Thoracic aorta (tissue), 2 donors: ENCODE measurements at regions not wholly inside any gene's neighbourhood (a gene's known extent, or its start where the extent isn't known, plus 50 kb on each side); places are given as distances from the start of the nearest gene placed in this dataset.
A peak's percentile ranks its signal among the peaks of the same experiment; 100 is the strongest.

ENCODE experiments used
- ATAC-seq: fragments of 150-250 bp; one replicate; pipeline ENCODE4 v1.8.0; 2017; ENCODE audit warnings: low read depth; ENCODE audit not compliant: insufficient number of reproducible peaks, low FRiP score
- DNase-seq: peaks from one replicate; pipeline ENCODE4 v3.0.0-alpha.2; 2020; ENCODE audit warnings: low spot score
- H3K27ac ChIP-seq, 2 donors: fragments of 200-600 bp; sonication (generic); 1 replicate in 1 of 2; 2 replicates in 1 of 2; pipeline ENCODE4 v1.5.1; 2016; ENCODE audit warnings: mild to moderate bottlenecking in 2 of 2, moderate library complexity in 2 of 2
- H3K27me3 ChIP-seq: fragments of 200-600 bp; sonication (generic); replicated peaks from 2 replicates; pipeline ENCODE4 v1.6.0; 2016; ENCODE audit warnings: mild to moderate bottlenecking; ENCODE audit not compliant: insufficient read depth
- H3K36me3 ChIP-seq: fragments of 200-600 bp; sonication (generic); one replicate; pipeline ENCODE4 v1.5.1; 2016
- H3K4me1 ChIP-seq, 2 donors: fragments of 200-600 bp; sonication (generic); 1 replicate in 1 of 2; 2 replicates in 1 of 2; pipeline versions ENCODE4 v1.5.1 to v1.6.0; 2016; ENCODE audit warnings: low read depth in 2 of 2, mild to moderate bottlenecking in 1 of 2; ENCODE audit not compliant: control insufficient read depth in 1 of 2
- H3K4me3 ChIP-seq: fragments of 200-600 bp; sonication (generic); 2 replicates; pipeline ENCODE4 v1.5.1; 2016; ENCODE audit warnings: mild to moderate bottlenecking
- H3K9me3 ChIP-seq: fragments of 200-600 bp; sonication (generic); 2 replicates; pipeline ENCODE4 v1.5.1; 2016
- CTCF ChIP-seq: fragments of 200-600 bp; sonication (generic); IDR thresholded peaks from one replicate; pipeline ENCODE4 v1.5.1; 2019; ENCODE audit warnings: antibody characterized with exemption

- H3K4me3 ChIP-seq: no peak overlapping the region
- H3K27ac ChIP-seq: peak overlapping the region in 1 of 2 donors; percentile 36
- no peak for ATAC-seq
Measured at GRCh38 chr3:177563792-177564191, 366.5 kb upstream of the TBL1XR1 start.

GRCh38 chr3:177565981-177566380 is 368.7 kb upstream of the TBL1XR1 start:
- no peak for DNase-seq
- Histone ChIP-seq H3K4me3 (no peak overlapping the region), H3K9me3 (no peaks in the 10 kb centered on the region), H3K27ac (no peak overlapping the region), H3K36me3 (no peaks in the 10 kb centered on the region), H3K4me1 (peaks cover 0 to 13% of the 10 kb centered on the region in 2 donors), H3K27me3 (no peaks in the 10 kb centered on the region)
- TF ChIP-seq CTCF: no peak
- ATAC-seq: no peak

More at GRCh38 chr3:177563792-177564191, 366.5 kb upstream of the TBL1XR1 start:
- Histone ChIP-seq H3K9me3 (no peaks in the 10 kb centered on the region), H3K27me3 (no peaks in the 10 kb centered on the region), H3K4me1 (peaks cover 0 to 13% of the 10 kb centered on the region in 2 donors), H3K36me3 (no peaks in the 10 kb centered on the region)
- no peak for TF ChIP-seq CTCF
- no peak for DNase-seq

GRCh38 chr3:177567833-177568232 is 370.6 kb upstream of the TBL1XR1 start:
- no peak overlapping the region for H3K4me3 ChIP-seq
- no peaks in the 10 kb centered on the region for H3K36me3 ChIP-seq
- peaks cover 0 to 13% of the 10 kb centered on the region in 2 donors for H3K4me1 ChIP-seq
- no peak for ATAC-seq
- no peak for DNase-seq
- TF ChIP-seq CTCF: no peak
- H3K9me3 ChIP-seq: no peaks in the 10 kb centered on the region
- H3K27me3 ChIP-seq: no peaks in the 10 kb centered on the region
- no peak overlapping the region for H3K27ac ChIP-seq

- Histone ChIP-seq H3K36me3 (no peaks in the 10 kb centered on the region), H3K27me3 (no peaks in the 10 kb centered on the region), H3K4me3 (no peak overlapping the region), H3K27ac (no peak overlapping the region), H3K4me1 (peaks cover 0 to 3% of the 10 kb centered on the region in 2 donors), H3K9me3 (no peaks in the 10 kb centered on the region)
- ATAC-seq (no peak), DNase-seq (no peak)
- no peak for TF ChIP-seq CTCF
Measured at GRCh38 chr3:177569193-177569592, 371.9 kb upstream of the TBL1XR1 start.

GRCh38 chr3:177569875-177570657 is 372.8 kb upstream of the TBL1XR1 start:
- no peak for DNase-seq
- Histone ChIP-seq H3K4me3 (no peak overlapping the region), H3K4me1 (no peaks in the 10 kb centered on the region), H3K9me3 (no peaks in the 10 kb centered on the region), H3K36me3 (no peaks in the 10 kb centered on the region), H3K27ac (no peak overlapping the region), H3K27me3 (no peaks in the 10 kb centered on the region)
- ATAC-seq: no peak
- no peak for TF ChIP-seq CTCF
